Right renal cortex interstitium (tissue), 3 donors: ENCODE measurements at regions not wholly inside any gene's neighbourhood (a gene's known extent, or its start where the extent isn't known, plus 50 kb on each side); places are given as distances from the start of the nearest gene placed in this dataset.

ENCODE experiments used
- DNase-seq, 3 donors: peaks; one replicate each; pipeline ENCODE4 v3.0.0-alpha.2; 2013; ENCODE audit warnings: low read depth in 3 of 3, low spot score in 2 of 3

DNA sequence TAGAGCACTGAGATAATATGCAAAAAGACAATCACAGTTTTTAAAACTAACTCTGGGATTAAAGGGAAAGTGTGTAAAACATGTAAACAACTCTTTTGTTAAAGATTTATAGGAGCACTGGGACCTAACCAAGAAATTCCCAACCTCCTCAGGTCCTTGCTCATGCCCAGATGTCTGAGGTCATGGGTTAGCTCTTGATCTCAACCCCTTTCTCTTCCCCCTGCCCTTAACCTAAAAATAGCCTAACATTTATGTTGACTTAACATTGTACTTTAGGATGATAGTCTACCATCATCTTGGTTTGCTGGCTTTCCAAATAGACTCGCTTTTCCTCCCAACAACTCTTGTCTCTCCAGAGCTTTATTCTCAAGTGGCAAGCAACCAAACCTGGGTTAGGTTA is 258.2 kb upstream of the FAT3 start:
- no peak for DNase-seq

GRCh38 chr11:91960770-91961169 is 263.8 kb upstream of the FAT3 start:
- DNase-seq, result no peak

DNA sequence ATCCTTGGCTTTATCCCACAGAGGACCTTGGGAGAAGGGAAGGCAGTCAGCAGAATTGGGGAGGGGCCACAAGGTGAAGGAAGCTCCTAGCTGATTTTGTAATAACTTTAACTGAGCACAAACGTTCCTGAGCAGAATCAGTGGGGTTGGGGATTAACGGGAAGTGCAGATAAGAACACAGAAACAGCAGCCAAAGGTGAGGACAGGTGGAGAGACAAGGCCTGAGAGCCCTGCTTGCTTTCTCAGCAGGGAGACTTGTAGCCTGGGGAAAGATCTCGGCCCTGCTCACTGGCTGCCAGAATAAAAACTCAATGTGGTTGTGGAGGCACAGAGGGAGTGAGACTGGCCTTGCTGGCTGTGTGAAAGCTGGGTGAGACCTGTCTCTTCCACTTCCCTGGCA is 265.2 kb upstream of the FAT3 start:
- no peak for DNase-seq

DNA sequence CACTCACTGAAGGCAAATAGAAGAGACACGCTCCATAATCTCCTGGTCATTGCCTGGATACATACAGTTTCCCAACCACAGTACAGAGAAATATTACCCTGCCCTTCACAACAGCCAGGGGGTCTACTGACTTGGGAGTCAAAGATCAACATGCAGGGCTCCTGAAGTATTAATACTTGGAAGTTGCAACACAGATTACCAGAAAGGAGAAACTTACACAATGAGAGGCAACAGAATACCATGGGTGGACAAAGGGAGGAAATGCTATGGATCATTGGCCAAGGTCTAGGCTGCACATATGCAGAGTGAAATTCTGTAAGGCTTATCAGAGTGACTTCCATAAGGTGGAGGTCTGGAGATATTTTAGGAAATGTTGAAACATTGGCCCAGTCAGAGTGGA is 267.9 kb upstream of the FAT3 start:
- no peak for DNase-seq

DNA sequence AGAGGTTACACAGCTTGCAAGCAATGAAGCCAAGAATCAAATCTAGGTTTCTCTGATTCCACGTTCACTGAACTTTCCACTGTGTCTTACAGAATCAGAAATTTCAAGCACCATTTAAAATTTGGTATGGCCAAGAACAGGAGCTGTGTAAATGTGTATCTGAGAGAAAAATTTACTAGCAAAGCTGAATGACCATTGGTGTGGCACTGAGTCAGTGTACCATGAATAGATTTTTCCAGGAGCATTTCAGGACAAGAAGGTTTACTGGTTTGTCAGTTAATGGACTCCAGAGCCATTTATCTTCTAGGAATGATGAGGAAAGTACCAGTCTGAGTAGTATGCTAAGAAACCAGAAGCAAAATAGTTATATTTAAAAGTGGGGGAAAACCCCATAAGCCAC is 269.4 kb upstream of the FAT3 start:
- no peak for DNase-seq

DNA sequence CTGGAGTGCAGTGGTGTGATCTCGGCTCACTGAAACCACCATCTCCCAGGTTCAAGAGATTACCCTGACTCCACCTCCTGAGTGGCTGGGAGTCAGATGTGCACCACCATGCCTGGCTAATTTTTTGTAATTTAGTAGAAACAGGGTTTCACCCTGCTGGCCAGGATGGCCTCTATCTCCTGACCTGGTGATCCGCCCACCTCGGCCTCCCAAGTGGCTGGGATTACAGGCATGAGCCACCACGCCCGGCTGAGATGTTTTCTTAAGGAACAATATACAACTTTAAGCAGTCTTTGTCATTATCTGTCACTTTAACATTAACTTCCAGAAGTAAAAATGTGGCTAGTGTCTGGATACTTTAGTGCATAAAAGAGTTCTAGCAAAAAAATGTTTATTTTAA is 272.6 kb upstream of the FAT3 start:
- no peak for DNase-seq

DNA sequence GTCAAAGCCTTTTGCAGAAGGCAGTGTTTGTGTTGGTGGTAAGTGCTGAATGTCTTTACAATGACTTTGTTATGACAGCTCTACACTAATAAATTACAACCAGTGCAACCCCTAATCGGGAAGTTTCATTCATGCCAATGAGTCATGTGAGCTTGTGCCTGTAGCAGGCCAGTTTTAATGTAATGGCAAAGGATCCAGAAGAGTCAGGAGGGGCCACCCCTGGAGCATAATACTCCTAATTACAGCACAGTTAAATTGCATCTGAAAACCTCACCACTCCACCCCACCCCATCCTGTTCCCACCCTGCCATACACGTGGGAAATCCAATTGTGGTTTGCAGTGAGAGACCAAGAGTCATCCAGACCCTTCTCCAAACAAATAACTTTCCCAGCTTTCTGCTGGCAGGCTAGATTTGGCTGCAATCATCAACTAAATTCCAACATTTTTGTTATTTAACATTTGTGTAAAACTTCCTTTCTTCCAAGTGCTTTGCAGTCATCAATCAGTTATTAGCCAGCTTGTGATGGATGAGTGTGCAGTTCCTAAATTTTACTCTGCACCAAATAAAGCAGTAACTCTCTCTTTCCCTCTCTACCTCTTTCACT is 277.3 kb upstream of the FAT3 start:
- no peak for DNase-seq

DNA sequence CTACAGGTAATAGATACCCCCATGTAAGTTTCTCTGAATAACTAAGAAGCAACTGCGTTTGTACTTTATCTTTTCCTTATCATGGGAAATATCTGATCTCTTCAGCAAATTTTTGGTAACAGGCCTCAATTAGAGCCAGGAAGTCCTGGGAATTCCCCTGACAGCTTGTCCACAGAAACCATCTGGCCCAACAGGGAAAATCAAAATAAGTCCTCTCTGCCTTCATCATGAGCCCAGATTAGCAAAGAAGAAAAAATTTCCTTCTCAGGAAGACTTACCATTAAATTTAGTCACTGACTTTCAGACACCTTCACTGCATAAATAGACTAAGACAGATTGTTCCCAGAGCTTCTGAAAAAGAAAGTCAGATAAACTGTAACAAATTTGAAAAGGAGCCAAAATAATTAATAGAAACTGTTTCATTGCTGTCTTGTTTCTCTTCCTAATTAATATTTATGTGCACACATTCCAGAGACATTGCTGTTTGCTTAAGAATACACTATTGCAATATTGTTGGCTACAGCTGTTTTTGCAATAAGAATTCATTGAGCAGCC is 278.1 kb upstream of the FAT3 start:
- peak in 1 of 3 donors; percentile 10 for DNase-seq

DNA sequence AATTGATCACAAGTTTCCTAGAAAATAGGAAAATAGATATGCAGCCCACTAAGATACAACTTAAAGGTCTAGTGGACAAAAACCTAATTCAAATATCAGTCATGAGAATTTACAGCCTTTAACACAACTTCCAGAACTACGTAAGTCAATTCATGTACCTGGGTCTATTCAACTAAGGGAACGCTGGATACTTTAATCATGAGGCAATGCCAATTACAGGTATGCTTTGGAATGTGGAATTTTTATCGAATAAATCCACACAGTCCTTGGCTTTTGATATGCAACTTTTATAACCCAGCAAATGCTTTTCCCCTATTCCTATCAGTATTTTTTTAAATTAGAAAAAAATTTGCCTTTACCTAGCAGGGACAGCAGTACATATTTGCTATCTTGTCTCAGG is 289.5 kb upstream of the FAT3 start:
- no peak for DNase-seq

DNA sequence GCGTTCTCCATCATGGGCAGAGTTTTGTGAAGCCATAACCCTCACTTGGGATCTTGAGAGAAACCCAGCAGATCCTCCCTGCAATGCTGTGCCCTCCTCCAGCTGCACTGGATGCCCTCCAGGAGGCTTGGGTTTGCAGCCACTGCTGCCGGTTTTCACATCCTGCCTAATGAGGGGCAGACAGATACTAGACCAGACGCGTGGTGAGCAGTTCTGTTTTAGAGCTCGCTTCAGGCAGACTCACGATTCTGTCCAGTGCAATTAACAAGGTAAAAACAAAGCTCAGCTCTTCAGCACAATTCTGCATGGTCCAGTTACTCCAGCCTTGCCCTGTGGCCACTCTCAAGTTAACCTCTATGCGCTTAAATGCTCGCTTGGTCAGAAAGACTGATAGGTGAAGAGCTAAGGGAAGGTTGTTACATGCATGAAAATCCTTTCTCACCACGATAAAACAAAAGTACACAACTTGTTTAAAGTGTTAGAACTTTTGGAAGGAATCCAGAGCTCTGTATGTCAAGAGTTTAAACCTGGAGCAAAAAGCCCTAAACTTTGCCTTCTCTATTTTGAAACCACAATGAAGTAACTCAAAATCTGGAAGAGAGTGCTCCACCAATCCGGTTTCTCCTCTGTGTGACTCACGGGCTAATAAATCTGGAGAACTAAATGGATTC is 292.3 kb upstream of the FAT3 start:
- peak in 1 of 3 donors; percentile 16 for DNase-seq

DNA sequence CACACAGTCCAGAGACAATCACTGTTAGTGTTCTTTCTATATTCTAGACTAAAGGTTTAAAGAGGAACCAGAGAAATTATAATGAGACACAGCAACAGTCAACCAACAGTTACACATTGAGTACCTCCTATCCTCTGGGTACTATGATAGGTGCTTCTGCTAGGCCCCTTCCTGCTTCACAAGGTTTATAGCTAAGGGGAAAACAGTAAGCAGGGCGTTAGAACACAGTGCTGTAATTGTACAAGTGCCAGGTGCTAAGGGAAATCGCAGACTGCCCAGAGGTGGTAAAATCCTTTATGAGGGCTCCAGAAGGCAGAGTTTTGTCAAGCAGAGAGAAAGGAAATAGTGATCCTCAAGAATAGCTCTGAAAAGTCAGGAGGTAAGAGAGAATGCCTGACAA is 297.2 kb upstream of the FAT3 start:
- no peak for DNase-seq

- no peak for DNase-seq
Observed at GRCh38 chr11:91926965-91927364, 297.7 kb upstream of the FAT3 start.

DNA sequence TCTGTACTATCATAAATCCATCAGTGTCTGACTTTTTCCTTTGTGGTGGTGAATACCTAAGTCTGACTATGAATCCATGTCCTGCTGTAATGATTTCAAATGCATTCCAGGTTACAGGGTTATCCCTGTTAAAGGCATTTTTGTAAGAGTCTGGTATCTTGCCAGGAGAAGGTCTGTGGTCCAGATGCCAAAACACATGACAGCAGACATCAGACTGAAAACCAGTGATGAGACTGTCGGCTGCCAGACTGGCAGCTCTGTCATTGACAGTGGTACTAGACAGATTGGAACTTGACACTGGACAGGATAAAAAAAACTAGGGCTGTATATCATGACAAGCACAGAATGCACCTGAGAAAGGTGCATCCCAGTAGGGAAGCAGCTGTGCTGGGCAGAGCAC is 301.8 kb upstream of the FAT3 start:
- DNase-seq, result no peak

DNA sequence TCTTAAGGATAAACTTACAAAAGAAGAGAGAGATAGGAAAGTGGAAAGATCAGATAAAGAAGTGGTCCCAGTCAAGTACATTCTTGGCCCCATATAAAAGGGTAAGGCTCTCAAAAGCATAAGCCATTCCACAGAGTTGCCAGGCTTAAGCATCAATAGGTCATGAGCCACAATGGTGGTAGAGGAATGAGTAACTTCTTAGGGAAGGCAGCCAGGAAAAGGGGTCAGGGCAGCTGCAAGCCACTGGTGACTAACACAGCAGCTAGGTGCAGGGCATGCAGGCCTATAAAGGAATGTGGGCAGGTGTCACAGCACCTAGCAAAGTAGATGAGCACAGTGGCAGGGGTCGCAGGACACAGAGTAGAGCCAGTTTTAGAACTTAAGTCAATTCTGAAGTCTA is 302.6 kb upstream of the FAT3 start:
- DNase-seq, result no peak

DNA sequence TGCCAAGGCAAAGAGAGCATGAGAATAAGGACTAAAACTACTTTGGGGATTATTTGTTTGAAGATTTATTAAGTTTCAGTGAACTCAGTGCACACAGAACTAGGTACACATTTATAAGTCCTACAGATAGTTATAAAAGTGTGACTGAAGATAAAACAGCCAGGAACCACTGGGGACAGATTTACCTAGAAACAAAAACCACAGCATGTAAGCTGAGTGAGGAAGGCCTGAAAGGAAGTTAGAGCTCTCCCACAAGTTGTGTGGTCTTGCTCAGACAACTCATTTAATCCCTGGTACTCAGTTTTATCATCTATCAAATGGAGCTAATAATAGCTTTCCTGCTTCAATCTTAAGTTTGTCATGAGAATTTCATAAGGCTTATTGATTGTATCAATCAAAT is 311.2 kb upstream of the FAT3 start:
- DNase-seq, result no peak

DNA sequence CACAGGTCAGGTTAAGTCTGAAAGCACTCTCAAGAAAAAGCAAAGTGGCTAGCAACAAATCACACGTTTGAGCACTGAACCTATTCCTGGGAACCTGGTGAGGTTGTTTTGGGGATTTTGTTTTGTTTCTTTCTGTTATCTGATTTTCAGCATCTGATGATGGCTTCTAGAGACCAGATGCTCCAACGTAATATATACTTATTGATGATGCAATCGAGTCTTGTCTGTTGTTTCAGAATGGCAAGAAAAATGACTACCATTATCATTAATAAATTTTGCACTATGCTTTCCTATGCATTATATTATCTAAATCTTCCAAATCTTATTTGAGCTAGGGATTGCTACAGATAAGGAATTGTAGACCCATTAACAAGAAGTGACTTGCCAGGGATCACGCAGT is 312.3 kb upstream of the FAT3 start:
- DNase-seq, result no peak

- no peak for DNase-seq
Observed at GRCh38 chr11:91906871-91907624, 317.6 kb upstream of the FAT3 start.

- DNase-seq, result no peak
Observed at GRCh38 chr11:91904792-91905785, 319.5 kb upstream of the FAT3 start.

DNA sequence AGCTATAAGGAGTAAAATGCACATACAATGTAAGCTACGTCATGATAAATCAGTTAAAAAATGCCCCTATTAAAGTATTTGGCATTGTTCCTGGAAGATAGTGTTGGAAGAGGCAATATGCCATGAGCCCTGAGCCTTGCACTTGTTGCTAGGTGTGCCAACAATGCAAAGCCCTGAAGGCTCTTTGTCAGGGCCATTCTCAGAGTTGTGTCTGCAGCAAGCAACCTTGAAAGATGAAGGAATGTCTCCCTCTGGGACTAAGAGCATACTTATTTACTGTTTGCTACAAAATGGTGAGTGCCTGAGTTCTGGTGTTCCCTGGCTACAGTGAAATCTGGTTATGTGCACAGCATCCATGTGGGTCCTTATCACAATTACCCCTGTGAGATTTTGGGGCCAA is 322.3 kb upstream of the FAT3 start:
- DNase-seq, result no peak

GRCh38 chr11:91880660-91881059 is 344.0 kb upstream of the FAT3 start:
- DNase-seq, result no peak

GRCh38 chr11:91876746-91877145 is 347.9 kb upstream of the FAT3 start:
- DNase-seq, result no peak
